ENCODE measurements at regions not wholly inside any gene's neighbourhood (a gene's known extent, or its start where the extent isn't known, plus 50 kb on each side); places are given as distances from the start of the nearest gene placed in this dataset.
"Not testable (repeated sequence)": the region's sequence is repeated elsewhere in the genome, so short reads cannot be mapped to it uniquely, and the experiment has no call there.

- no peak for DNase-seq (ENCODE audit: missing footprints)
- intact Hi-C loops (cut with DNase I): no loop called here
- ATAC-seq: no peak
These were observed 222.8 kb downstream of the SUCLG1 start for GRCh38 chr2:84236288-84236687.

DNA sequence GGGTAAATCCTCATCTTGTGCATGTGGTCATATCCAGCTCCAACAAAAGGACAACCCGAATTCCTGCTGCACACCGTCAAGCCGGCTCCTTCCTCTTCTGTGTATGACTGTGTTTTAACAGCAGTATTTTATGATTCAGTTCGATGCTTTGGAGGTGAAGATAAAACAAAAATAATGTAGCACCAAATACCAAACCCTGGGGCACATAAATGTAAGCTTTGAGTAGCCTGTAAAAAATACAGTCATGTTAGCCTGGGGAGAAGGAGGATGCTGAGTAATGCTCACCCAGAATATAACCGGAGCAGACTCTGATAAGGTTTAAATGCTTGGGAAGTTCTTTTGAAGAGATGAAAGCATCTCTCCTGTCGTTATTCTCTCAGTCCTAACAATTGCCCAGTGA is 225.0 kb downstream of the SUCLG1 start:
- intact Hi-C loops (cut with DNase I): no loop called here
- DNase-seq (ENCODE audit: missing footprints) (no peak), ATAC-seq (no peak)

- intact Hi-C loops (cut with DNase I): no loop called here
- DNase-seq (ENCODE audit: missing footprints) (no peak), ATAC-seq (no peak)
These were observed 227.6 kb downstream of the SUCLG1 start for GRCh38 chr2:84231478-84231877.

GRCh38 chr2:84224121-84224520 is 235.0 kb downstream of the SUCLG1 start:
- ATAC-seq (no peak), DNase-seq (ENCODE audit: missing footprints) (no peak)
- intact Hi-C loops (cut with DNase I): no loop called here

DNA sequence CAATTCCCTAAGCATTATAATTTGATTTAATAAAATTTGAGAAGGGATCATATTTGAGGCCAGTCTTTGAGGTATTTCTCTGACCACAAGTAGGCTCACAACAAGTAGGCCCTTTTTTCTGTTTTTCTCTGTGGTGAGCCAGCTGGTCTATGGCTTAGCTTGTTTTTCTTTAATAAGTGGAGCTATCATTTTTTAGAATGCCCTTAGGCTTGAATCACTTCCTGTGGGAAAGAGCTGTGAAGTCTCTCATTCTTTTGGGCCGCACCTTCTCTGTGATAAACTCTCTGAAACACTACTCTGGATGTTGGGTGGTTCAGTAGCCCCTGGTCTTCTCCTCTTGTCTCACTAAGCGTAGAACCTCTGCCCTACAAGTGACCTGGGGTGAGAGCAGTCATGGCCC is 235.9 kb downstream of the SUCLG1 start:
- ATAC-seq: no peak
- no peak for DNase-seq (ENCODE audit: missing footprints)
- intact Hi-C loops (cut with DNase I): no loop called here

GRCh38 chr2:84221102-84221501 is 238.0 kb downstream of the SUCLG1 start:
- ATAC-seq; DNase-seq (ENCODE audit: missing footprints); intact Hi-C loops (cut with DNase I): not testable (repeated sequence)

DNA sequence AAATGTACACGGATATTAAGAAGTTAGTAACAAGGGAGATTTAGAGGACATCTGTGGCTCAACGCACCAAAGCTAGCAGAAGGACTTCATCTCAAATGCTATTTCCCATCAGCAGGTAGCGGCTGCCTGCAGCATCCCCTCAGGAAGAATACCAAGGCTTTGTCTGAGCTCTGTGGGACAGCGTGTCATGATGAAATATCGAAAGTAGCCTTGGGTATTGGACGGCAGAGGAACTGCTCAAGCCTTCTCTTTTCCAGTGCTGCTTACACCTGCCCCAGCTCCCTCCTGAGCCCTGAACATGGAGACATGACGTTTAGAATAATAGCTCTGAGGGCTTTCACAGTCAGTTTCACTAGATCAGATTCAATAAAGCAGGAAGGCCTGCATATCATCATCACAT is 241.6 kb downstream of the SUCLG1 start:
- no peak for ATAC-seq
- intact Hi-C loops (cut with DNase I): no loop called here
- DNase-seq (ENCODE audit: missing footprints): no peak

GRCh38 chr2:84214455-84214854 is 244.6 kb downstream of the SUCLG1 start:
- intact Hi-C loops (cut with DNase I): no loop called here
- DNase-seq (ENCODE audit: missing footprints): no peak
- ATAC-seq: no peak

GRCh38 chr2:84212611-84213314 is 246.3 kb downstream of the SUCLG1 start:
- ATAC-seq: no peak
- intact Hi-C loops (cut with DNase I): no loop called here

GRCh38 chr2:84209941-84210340 is 249.1 kb downstream of the SUCLG1 start:
- ATAC-seq: no peak
- DNase-seq (ENCODE audit: missing footprints): no peak
- intact Hi-C loops (cut with DNase I): no loop called here

More at GRCh38 chr2:84212611-84213314, 246.3 kb downstream of the SUCLG1 start:
- DNase-seq (ENCODE audit: missing footprints): no peak

DNA sequence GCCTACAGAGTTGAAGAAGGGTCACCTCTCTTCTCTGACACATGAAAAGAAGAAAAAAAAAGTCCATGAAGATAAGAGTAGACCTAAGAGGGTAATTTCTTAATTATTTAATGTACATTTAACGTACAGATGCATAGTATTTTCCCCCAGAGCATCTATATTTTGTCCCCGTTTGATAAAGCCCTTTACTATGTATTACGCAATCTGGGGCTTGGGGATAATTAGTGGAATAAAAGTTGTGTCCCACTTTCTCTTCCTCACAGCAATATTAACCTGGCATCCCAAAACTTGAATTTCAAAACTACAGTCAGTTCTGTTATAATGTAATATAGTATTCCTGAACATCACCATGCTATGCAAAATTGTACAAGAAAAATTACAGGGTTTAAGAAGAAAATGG is 254.1 kb downstream of the SUCLG1 start:
- ATAC-seq (no peak), DNase-seq (ENCODE audit: missing footprints) (no peak)
- intact Hi-C loops (cut with DNase I): no loop called here

GRCh38 chr2:84202166-84202565 is 256.9 kb downstream of the SUCLG1 start:
- ATAC-seq (no peak), DNase-seq (ENCODE audit: missing footprints) (no peak)
- intact Hi-C loops (cut with DNase I): no loop called here

GRCh38 chr2:84201158-84201557 is 257.9 kb downstream of the SUCLG1 start:
- ATAC-seq (no peak), DNase-seq (ENCODE audit: missing footprints) (no peak)
- intact Hi-C loops (cut with DNase I): no loop called here

DNA sequence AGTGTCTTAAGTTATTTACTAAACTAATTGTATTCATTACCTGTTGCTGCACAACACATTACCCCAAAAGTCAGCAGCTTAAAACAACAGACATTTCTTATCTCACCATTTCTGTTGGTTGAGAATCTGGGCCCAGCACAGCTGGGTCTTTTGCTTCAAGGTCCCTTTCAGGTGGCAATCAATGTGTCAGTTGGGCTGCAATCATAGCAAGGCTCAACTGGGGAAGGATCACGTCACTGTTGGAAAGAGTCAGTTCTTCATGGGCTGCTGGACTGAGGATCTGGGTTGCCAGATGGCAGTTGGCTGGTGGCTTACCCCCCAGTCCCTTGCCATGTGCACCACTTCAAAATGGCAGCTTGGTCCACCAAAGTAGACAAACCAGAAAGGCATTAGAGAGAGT is 261.2 kb downstream of the SUCLG1 start:
- DNase-seq (ENCODE audit: missing footprints) (no peak), ATAC-seq (no peak)
- intact Hi-C loops (cut with DNase I): no loop called here

DNA sequence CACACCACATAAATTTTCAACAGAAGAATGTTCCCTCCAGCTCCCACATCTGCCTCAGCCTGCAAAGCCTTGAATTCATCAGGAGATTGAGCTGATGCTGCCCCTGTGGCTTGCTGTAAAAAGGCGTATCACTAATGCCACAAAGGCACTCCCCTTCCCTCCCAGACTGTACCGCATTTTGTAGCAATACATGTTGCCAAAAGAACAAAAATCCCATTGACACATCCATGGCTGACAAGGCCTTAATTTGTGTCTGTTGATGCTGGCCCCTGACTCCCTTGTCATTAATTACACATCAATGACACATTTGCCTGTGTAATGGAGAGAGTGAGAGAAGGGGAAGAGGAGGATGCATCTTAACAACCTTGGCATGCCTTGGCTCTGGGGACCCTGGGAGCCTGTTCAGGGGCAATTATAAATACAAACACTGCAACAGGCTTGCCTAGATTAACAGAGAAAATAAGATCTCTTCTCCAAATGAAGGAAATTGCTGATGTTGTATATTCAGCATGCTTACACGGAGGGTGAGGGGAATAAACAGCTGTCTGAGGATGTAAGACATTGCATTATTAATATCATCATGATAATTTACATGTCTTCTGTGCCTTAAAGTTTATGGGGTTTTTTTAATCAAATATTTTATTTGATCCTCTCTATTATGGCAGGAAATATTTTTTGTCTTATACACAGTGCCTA is 264.0 kb downstream of the SUCLG1 start:
- DNase-seq (ENCODE audit: missing footprints) (no peak), ATAC-seq (no peak)
- intact Hi-C loops (cut with DNase I): no loop called here

DNA sequence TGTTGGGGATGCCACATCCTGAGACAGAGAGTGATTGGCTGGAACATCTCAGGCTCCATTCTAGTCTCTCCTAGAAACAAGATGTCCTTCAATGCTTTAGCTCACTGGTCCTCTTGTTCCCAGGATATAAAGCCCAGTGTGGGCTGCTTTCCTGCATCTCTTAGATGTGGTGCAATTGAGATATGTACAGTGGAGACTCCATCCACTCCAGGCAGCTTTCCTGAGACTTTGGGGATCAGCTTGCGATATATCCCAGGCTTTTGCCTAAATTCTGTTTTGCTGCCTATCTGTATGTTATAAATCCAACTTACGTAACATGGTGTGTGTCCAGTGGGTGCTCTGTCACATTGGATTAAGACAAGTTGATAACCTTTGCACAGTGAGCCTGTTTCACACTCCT is 264.9 kb downstream of the SUCLG1 start:
- intact Hi-C loops (cut with DNase I): no loop called here
- no peak for ATAC-seq

GRCh38 chr2:84187258-84187657 is 271.8 kb downstream of the SUCLG1 start:
- ATAC-seq: no peak
- no peak for DNase-seq (ENCODE audit: missing footprints)
- intact Hi-C loops (cut with DNase I): no loop called here

More for the DNA sequence above, 264.9 kb downstream of the SUCLG1 start:
- no peak for DNase-seq (ENCODE audit: missing footprints)

- ATAC-seq (peak; percentile 52), DNase-seq (ENCODE audit: missing footprints) (no peak)
- intact Hi-C loops (cut with DNase I): no loop called here
These were observed 277.2 kb downstream of the SUCLG1 start for GRCh38 chr2:84181927-84182326.

DNA sequence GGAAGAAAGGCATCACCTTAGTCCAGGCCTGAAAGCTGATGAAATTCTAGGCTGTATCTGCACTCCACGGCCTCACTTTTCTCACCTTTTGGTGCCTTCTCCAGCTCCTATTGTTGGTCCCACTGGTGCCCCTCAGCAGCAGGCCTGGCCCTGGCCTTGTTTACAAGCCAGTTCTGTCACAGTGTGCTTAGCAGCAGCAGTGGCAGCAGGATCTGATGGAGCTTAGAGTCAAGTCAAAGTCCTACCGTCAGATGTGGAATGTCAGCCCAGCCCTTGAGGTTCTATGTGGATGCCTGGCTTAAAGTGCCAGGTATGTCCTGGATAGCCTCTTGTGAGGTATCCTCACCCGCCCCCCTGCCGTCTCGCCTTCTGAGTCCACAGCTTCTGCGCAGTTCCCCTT is 281.3 kb downstream of the SUCLG1 start:
- intact Hi-C loops (cut with DNase I): no loop called here
- DNase-seq (ENCODE audit: missing footprints): no peak
- ATAC-seq: no peak

- DNase-seq (ENCODE audit: missing footprints) (no peak), ATAC-seq (no peak)
- intact Hi-C loops (cut with DNase I): no loop called here
These were observed 283.1 kb downstream of the SUCLG1 start for GRCh38 chr2:84175970-84176369.

DNA sequence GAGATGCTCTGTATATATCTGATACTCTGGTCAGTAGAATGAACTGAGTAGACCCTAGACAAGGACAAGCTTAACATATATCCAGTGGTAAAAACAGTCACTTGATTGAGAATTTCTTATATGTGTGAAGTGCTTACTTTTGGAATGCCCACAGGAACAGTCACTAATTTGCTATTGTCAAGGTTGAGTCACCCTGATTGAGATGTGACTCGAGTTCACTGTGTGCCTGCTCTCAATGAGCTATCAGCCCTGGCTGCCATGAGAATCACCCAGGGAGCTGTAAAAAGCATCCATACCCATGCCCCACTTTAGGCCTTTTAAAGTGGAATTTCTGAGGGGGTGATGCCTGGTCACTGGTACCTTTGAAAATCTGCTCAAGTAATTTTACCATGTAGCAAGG is 283.7 kb downstream of the SUCLG1 start:
- intact Hi-C loops (cut with DNase I): no loop called here
- ATAC-seq (no peak), DNase-seq (ENCODE audit: missing footprints) (no peak)
